Fibroblast of mammary gland (primary cell): ENCODE measurements at regions not wholly inside any gene's neighbourhood (a gene's known extent, or its start where the extent isn't known, plus 50 kb on each side); places are given as distances from the start of the nearest gene placed in this dataset.
A peak's percentile ranks its signal among the peaks of the same experiment; 100 is the strongest.

ENCODE experiments used
- DNase-seq: peaks from one replicate; pipeline ENCODE4 v3.0.0-alpha.2; 2010; ENCODE audit warnings: low read depth
- H3K4me3 ChIP-seq: 2 replicates; pipeline ENCODE4 v1.5.1; 2011; ENCODE audit warnings: low read depth, mild to moderate bottlenecking, low read length, moderate library complexity; ENCODE audit not compliant: control insufficient read depth
- CTCF ChIP-seq: conservative IDR thresholded peaks from 2 replicates; pipeline ENCODE4 v1.5.1; 2011; ENCODE audit warnings: low read depth, low read length, inconsistent platforms; ENCODE audit not compliant: control insufficient read depth, insufficient read depth

GRCh38 chr12:125201940-125202339, 136.7 kb downstream of the AACS start:
- no peak for DNase-seq
- no peak for TF ChIP-seq CTCF
- no peak overlapping the region for H3K4me3 ChIP-seq

- TF ChIP-seq CTCF = no peak
- H3K4me3 ChIP-seq = no peak overlapping the region
- no peak for DNase-seq
These were observed 137.2 kb downstream of the AACS start for GRCh38 chr12:125202421-125202820.

GRCh38 chr12:125203145-125203765, 138.0 kb downstream of the AACS start:
- no peak for DNase-seq
- TF ChIP-seq CTCF = peak; percentile 55
- no peak overlapping the region for H3K4me3 ChIP-seq

- DNase-seq = no peak
- TF ChIP-seq CTCF = no peak
- H3K4me3 ChIP-seq = no peak overlapping the region
These were observed 140.2 kb downstream of the AACS start for GRCh38 chr12:125205386-125205785.

GRCh38 chr12:125206711-125207110, 141.5 kb downstream of the AACS start:
- H3K4me3 ChIP-seq = no peak overlapping the region
- no peak for TF ChIP-seq CTCF
- no peak for DNase-seq

- no peak for DNase-seq
- TF ChIP-seq CTCF = no peak
- no peak overlapping the region for H3K4me3 ChIP-seq
These were observed 143.1 kb downstream of the AACS start for GRCh38 chr12:125208334-125208733.

- H3K4me3 ChIP-seq = no peak overlapping the region
- TF ChIP-seq CTCF = no peak
- no peak for DNase-seq
These were observed 143.7 kb downstream of the AACS start for GRCh38 chr12:125208942-125209341.
